DMS79 treated with DMSO at 0.1 percent for 48 hours (cell line): ENCODE measurements at regions not wholly inside any gene's neighbourhood (a gene's known extent, or its start where the extent isn't known, plus 50 kb on each side); places are given as distances from the start of the nearest gene placed in this dataset.
"Not testable (repeated sequence)": the region's sequence is repeated elsewhere in the genome, so short reads cannot be mapped to it uniquely, and the experiment has no call there.

ENCODE experiments used
- DNase-seq: peaks from one replicate; lab custom pipeline; 2025; lab: John Stamatoyannopoulos, UW

- no peak for DNase-seq
These were observed 420.4 kb upstream of the RAB6C start for GRCh38 chr2:129559101-129559500.

- no peak for DNase-seq
These were observed 413.8 kb upstream of the RAB6C start for GRCh38 chr2:129565551-129566109.

- not testable (repeated sequence) for DNase-seq
These were observed 408.7 kb upstream of the RAB6C start for GRCh38 chr2:129570812-129571211.

- no peak for DNase-seq
These were observed 404.0 kb upstream of the RAB6C start for GRCh38 chr2:129575431-129575830.

GRCh38 chr2:129575880-129576279, 403.6 kb upstream of the RAB6C start:
- DNase-seq, result no peak

GRCh38 chr2:129580001-129580400, 399.5 kb upstream of the RAB6C start:
- DNase-seq, result no peak

- no peak for DNase-seq
These were observed 393.7 kb upstream of the RAB6C start for GRCh38 chr2:129585760-129586159.

GRCh38 chr2:129587426-129588064, 391.9 kb upstream of the RAB6C start:
- no peak for DNase-seq

- no peak for DNase-seq
These were observed 374.9 kb upstream of the RAB6C start for GRCh38 chr2:129604560-129604959.

GRCh38 chr2:129605646-129606045, 373.8 kb upstream of the RAB6C start:
- peak; percentile 7 for DNase-seq

GRCh38 chr2:129606496-129607270, 372.8 kb upstream of the RAB6C start:
- no peak for DNase-seq

- DNase-seq, result no peak
These were observed 370.2 kb upstream of the RAB6C start for GRCh38 chr2:129609224-129609623.

- DNase-seq, result no peak
These were observed 368.7 kb upstream of the RAB6C start for GRCh38 chr2:129610766-129611165.

GRCh38 chr2:129611471-129611870, 368.0 kb upstream of the RAB6C start:
- no peak for DNase-seq

- DNase-seq, result peak; percentile 97
These were observed 360.0 kb upstream of the RAB6C start for GRCh38 chr2:129619471-129619870.

GRCh38 chr2:129620411-129620810, 359.1 kb upstream of the RAB6C start:
- no peak for DNase-seq

GRCh38 chr2:129623783-129624182, 355.7 kb upstream of the RAB6C start:
- DNase-seq, result no peak

- DNase-seq, result no peak
These were observed 352.0 kb upstream of the RAB6C start for GRCh38 chr2:129627437-129627836.

GRCh38 chr2:129636692-129637091, 342.8 kb upstream of the RAB6C start:
- DNase-seq, result no peak

GRCh38 chr2:129641371-129641770, 338.1 kb upstream of the RAB6C start:
- DNase-seq, result no peak

- DNase-seq, result no peak
These were observed 336.9 kb upstream of the RAB6C start for GRCh38 chr2:129642526-129643043.

- no peak for DNase-seq
These were observed 334.1 kb upstream of the RAB6C start for GRCh38 chr2:129645335-129645734.

- DNase-seq, result no peak
These were observed 333.4 kb upstream of the RAB6C start for GRCh38 chr2:129646107-129646506.
